NCI-H460 (cell line): ENCODE measurements at regions not wholly inside any gene's neighbourhood (a gene's known extent, or its start where the extent isn't known, plus 50 kb on each side); places are given as distances from the start of the nearest gene placed in this dataset.
"Not testable (repeated sequence)": the region's sequence is repeated elsewhere in the genome, so short reads cannot be mapped to it uniquely, and the experiment has no call there.

ENCODE experiments used
- DNase-seq: peaks from one replicate; pipeline ENCODE4 v3.0.0-alpha.2; 2016; ENCODE audit warnings: low read depth; ENCODE audit errors: extremely low read depth

DNA sequence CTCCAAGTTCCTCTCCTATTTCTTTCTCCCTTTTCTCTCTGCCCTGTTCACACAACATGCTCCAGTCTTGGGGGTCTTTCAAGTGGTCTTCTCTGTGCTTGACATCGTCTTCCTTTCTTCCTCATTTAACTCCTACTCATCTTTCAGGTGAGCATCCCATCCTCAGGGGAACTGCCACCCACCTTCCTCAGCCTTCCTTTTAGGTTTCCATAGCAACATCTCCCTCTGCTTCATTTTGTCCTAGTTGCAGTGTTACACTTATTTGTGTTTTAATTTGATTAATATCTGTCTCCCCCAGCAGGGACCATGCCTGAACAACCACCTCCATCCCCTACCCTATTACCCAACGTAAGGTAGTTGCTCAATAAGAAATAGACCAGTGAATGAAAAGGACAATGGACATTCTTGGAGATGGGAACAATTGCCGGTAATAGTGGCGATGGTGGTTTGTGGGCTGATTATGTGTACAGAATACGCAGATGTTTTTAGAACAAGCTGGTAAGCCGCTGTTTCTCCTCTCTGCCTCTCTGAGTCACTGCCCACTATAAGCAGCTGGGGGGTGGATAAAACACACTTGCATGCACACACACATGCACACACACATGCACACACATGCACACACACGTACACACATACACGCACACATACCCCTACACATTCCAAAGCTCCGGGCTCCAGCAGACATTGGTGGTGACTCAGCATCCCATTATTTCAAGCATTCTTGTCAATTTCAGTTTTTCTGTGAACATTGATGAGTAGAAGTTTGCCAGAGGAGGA lies 251.6 kb downstream of the GATA3 start:
- DNase-seq = no peak

DNA sequence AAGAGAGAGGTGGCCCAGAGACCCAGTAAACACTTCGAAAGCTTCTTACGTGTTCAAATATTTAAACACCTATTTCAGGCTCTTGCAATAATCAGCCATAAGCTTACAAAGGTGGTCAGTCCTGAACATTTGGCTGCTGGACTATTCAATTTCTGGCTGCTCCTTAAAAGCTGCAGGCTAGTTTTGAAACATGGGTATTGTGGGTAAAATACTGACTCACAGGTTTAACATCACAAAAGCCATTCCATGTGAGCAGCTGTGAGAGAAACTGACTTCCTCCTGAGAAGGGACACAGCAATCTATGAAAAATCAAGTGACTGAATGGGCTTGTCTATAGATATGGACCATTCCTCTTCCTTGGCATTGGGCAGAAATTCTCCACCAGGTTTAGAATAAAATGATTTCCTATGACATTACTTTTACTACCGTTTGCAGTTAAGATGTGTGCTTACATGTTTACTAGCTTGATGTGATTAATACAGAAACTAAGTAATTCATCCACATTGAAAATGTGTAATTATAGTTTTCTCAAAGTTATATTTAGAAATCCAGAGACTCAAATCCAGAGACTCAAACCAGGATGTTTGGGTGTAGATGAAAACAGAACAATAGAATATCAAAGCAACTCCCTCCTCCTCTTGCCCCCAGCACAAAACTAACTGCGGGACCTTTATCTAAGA lies 252.3 kb downstream of the GATA3 start:
- DNase-seq = no peak

DNA sequence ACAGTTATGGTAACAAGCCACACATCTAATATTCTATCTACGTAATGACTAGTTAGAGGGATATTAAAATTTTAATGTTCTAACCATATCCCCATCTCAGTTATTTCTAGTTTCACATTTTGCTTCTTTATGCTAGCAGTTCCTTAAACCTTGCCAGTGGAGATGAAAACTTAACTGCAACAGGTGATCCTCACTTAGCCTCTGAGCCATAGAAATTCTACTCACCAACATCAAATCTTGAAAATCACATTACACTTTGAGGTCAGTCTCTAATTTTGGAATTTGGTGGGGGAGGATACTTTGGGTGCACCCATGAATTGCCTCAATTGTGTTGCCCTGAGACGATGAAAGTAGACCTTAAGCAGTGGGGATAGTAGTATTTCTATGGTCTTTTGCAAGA lies 256.4 kb downstream of the GATA3 start:
- DNase-seq = no peak

DNA sequence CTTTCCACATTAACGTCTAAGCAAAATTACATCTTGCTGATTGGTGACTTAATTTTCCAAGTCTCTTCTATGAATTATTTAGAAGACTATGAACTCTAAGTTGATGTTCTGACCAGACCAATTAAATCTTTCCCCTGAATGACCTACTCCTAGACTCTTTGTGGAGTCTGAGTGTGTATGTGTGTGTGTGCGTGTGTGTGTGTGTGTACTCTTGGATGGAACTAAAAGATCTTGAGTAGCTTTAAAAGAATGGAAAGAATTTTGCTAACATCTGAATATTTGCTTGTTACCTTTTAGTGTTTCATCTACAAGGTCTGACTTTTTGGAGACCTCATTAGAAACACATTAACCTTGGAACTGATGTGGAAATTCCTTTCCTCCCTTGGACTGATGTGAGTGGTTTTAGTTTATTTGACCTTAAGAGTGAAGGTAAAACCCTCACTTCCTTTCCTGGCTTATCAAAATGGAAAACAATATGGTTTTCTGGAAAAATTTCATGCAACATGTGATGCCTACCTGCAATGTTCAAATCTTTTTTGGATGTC lies 257.1 kb downstream of the GATA3 start:
- no peak for DNase-seq

DNA sequence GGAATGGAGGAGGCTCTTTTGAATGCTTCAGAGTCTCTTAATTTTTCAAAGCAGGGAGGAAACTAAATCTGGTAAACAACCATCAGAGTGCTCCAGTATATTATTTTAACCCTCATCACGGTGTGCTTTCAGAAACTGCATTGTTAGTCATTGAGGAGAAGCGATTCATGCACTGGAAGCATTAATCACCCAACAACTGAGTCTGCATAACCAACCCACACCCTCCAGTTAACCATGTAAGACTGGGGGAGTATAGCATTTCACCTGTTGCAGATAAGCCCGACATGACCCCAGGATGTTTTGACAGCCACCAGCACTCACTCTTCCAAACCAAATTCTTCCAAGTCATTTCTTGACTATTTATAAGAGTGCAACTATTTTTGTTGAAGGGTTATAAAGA lies 257.6 kb downstream of the GATA3 start:
- no peak for DNase-seq

DNA sequence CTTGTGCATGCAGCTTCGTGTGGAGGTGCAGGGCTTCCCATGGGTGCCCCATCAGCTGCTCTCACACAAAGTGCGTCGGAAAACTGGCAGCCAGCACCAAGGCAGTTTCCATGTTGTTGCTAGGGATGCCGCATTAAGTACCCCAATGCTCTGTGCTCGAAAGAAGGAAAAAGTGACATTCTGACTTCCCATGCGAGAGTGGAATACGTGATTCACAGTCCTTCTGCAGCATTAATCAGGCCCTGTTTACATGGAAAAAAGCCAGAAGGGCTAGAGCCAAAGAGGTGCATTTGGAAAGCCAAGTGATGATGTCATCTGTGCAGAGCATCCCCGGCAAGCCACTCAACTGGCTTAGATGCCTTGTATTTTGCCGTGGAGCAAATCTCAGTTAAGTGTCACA lies 258.3 kb downstream of the GATA3 start:
- no peak for DNase-seq

DNA sequence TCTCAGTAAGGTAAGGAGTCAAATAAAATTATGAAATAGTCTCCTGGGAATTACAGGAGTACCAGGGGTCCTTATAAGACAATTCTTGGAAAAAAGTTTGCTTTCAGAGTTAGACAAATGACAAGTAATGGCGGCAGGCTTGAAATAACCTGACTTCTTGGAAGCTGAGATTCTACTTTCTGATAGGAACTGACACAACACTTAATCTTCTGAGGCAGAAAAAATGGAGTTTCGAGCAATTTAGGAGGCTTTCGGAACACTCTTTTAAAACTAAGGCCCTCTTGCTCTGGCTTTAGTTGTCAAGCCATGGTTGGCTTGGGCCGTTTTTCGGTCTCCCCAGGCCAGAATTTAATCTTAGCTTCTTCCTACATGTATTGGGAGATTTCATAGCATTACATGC lies 260.0 kb downstream of the GATA3 start:
- no peak for DNase-seq

DNA sequence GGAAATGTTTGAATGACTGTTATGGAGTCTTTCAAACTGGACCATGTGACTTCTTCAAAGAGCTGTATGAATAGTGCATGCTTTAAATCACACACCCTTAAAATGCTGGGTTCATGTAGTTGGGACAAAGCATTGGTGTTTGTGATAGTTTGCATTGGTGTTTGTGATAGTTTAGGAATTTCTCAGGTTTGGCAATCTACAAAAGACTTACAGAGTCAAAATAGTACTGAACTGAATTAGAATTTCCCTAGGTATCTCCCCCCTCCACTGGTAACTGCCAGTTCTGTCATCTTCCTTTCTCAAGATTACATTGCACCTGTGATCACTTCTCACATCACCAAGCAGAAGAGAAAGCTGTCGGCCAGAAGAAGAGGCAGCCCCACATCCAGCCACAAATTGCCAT lies 261.1 kb downstream of the GATA3 start:
- DNase-seq = no peak

DNA sequence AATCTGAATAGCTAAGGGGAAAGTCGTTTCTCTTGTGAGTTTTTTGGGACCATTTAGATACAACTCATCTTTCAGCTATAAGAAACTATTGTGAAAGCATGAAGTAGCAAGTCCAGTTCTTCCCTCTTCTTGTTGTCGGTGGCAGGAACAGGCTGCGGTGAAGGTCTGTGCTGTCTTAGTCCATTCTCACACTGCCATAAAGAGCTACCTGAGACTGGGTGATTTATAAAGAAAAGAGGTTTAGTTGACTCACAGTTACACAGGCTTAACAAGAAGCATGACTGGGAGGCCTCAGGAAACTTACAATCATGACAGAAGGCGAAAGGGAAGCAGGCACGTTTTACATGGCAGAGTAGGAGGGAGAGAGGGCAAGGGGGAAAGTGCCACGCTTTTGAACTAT lies 261.8 kb downstream of the GATA3 start:
- DNase-seq = no peak

DNA sequence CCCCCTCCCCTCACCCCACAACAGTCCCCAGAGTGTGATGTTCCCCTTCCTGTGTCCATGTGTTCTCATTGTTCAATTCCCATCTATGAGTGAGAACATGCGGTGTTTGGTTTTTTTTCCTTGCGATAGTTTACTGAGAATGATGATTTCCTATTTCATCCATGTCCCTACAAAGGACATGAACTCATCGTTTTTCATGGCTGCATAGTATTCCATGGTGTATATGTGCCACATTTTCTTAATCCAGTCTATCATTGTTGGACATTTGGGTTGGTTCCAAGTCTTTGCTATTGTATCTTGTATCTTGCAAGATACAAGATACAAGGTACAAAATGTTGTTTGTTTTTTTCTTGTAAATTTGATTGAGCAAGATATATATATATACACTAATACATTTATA lies 263.9 kb downstream of the GATA3 start:
- DNase-seq = not testable (repeated sequence)

DNA sequence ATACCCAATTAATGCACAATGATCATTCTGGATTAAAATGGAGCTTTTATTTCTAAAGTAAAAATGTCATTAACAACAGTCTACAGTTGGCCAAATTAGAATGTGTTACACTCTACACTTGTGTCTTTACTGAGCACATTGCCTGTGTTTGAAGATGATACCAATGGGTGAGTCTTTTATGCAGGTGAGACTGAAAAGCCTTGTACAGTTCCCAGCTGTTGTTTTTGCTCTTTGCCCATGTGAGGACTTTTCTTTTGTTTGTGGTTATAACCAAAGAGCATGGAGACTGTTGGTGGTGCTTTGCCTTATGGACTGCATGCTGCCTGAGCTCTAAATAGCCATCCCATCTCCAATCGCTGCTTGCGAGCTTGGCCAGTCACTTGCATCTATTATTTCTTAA lies 264.5 kb downstream of the GATA3 start:
- DNase-seq = no peak

DNA sequence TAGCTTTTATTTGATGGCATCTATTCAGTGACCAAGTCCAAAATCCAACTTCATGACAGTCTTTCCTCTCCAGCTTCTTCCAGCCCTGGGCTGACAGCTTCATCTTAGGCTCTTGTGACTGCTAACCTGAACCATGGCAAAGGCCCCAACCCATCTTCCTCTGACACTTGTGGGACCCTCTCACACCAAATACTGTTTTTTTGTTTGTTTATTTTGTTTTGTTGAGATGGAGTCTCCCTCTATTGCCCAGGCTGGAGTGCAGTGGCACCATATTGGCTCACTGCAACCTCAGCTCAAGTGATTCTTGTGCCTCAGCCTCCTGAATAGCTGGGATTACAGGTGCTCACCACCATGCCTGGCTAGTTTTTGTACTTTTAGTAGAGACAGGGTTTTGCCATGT lies 265.2 kb downstream of the GATA3 start:
- no peak for DNase-seq

DNA sequence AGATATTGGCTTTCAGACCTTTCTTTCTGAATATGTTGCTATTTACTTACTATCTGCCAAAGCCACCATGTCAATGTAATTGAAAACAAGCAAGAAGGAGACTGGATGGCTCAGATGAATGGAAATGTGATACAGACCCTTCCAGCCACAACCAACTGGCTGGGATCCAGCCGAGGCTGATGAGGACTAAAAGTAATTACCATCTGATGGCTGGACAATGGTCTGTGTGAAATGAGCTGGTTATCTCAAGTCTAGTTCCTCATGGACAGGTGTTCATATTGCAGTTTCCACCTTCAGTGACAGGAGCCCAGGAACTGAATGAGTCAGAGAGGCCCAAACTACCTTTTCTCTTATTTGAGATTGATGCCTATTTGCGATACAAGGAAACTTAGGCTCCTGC lies 267.5 kb downstream of the GATA3 start:
- DNase-seq = no peak

DNA sequence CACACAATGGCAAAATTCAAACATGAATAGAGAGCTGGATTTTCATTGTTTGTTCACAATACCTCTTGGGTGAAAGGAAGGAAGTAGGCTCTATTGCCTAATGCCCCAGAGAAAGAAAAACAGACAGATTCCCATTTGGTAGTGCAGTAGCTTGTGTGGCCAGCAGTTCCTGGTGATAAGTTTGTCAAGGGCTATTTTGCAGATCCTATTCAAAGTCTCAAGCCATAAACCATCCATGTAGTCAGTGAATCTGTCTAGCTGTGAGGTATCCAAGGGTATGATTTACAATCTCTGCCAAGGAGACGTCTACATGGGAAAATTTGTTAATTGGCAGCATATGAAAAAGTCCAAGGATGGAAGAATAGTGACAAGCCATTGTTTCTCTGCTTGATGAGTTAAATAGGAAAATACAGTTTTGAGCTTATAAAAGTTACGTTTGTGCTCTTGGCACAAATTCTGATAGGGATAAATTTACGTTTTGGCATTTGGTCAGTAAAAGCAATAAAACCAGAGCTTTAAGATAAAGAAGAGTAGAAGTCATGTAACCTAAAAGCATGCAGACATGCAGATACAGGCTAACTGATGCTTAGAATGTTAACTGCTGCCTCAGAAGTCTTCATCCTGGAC lies 269.1 kb downstream of the GATA3 start:
- DNase-seq = no peak

DNA sequence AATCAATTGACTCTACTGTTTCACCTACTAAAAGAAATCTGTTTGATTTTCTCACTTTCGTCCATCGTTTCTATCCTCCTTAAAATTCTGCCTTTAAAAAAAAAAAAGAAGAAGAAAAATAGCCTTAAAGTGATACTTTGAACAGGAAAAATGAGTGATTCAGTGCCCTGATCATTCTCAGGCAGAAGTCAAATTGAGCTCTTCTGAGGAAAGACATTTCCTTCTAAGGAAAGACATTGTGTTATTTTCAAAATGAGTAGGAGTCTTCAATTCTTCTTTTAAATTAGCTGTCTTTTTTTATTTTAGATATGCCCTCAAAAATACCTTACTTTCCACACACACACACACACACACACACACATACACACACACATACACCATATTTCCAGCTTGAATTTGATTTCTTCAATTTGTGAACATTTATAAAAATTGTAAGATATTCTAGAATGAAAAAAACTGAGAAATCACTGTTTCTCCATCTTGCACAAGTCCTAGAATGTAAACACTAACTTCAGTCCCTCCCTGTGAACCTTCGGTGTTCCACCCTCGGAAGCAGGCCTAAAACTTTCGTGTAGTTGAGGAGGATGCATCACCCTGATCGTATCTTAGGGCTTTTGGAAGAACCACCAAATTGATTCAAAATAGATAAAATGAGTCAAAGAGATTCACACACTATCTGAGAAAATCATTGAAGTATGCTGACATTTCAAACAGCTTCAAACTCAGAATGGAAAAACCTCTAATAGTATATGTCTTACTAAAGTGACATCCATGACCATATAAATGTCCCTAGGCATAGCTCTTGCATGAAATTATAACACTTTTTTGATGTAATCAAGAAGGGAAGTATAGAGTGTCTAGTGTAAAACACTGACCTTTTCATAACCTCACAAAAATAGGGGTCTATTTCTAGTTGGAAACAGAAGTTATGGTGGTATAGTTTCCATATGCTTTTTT lies 270.8 kb downstream of the GATA3 start:
- DNase-seq = no peak

DNA sequence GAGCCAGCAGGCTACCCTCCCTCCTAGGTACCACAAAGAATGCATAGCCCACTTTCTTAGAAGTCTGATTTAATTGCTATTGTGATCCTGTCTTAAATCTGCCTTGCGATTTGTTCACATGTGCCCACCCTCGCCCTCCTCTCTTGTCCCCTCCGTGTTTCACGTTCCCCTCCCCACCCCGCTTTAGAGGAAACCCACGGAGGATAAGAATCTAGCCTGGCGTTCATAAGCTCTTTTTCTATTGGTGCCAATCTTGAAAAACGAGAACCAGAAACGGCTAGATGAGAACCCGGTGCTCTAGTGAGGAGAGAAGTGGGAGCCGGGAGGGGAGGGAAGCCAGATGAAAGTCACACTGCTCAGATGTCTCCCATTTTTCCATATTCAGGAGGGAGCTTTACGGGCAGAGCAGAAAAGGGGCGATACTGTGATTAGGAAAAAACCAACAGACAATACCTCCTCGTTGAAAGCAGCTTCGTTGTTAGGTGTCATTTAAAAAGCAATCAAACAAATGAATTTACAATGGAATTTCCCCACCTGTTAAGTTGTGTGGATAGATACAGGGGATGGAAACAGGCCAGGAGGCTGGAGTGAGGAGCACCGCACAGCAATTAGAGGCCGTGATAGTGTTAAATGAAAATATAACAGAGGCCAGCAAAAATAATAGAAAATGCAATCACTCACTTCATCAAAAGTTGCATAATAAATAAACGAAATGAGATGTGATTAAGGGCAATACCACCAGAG lies 272.1 kb downstream of the GATA3 start:
- no peak for DNase-seq

DNA sequence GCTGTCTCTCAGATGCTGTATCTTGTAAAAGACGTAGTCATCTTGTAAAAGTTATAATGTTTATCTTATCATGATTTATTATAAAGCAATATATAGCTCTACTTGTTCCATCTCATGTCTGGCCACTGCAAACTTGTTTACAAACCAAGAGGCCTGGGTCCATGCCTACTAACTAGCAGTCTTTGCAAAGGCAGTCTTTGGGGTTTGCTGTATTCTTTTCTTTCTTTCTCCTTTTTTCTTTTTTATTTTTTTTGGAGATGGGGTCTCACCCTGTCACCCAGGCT lies 272.6 kb downstream of the GATA3 start:
- DNase-seq = no peak

DNA sequence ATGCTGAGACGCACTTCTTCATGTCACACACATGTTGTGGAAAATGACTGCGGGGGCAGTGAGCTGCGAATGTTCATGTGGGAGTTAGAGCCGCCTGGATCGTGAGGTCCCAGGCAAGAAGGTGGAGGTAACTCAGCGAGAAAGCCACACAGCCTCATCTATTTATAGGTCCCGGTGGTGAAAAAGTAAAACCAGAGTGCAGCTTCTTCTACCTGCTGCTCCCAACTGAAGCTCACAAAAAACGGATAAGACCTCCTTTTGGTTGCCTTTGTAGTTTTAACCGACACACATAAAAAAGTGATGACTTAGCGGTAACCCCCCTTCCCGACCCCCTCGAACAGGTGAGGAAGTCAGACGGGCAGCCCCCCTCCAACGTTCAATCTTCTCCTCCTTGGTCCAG lies 276.9 kb downstream of the GATA3 start:
- no peak for DNase-seq

DNA sequence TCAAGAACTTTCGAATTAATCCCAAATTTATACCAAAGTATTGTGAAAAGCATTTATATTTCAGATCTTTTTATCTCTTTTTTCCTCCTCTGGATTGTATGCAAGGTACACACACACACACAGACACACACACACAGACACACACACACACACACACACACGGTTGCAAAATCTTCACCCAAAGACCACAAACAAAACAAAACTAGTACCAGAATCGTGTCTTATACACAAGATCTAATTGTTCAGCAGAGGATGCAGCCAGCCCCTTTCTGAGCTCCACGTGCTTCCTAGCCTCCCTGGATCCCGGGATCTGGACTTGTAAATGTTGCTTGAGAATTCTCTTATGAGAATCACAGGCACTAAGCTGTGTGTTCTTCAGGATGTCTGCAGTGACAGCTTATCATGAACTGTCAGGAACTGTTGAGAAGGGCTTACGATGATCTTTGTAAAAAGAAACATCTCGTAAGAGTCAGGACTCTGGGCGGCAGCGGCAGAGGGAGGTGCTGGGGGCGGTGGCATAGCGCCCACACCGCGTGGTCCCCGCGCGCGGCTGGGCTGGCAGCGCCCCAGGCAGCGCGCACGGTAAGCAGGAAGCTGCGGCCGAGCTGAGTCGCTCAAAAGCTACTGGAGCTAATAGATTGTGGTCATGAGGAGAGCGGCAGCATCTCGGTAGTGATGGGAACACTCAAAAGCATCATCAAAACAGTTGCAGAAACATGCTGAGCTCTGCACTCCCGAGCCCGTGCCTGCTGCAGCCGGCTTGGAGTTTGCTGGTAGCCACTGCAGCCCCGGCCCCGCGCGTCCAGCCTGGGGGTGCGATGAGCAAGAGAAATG lies 277.6 kb downstream of the GATA3 start:
- no peak for DNase-seq
